ENCODE measurements at regions not wholly inside any gene's neighbourhood (a gene's known extent, or its start where the extent isn't known, plus 50 kb on each side); places are given as distances from the start of the nearest gene placed in this dataset.
"Not testable (repeated sequence)": the region's sequence is repeated elsewhere in the genome, so short reads cannot be mapped to it uniquely, and the experiment has no call there.

GRCh38 chr13:59404331-59404730, 759.4 kb downstream of the DIAPH3 start:
- H3K27me3 ChIP-seq (replicated peaks; ENCODE audit: insufficient read depth): no peaks in the 10 kb centered on the region
- no peaks in the 10 kb centered on the region for H3K36me3 ChIP-seq
- H3K4me3 ChIP-seq: no peak overlapping the region
- DNase-seq (ENCODE audit: low spot score) (no peak), ATAC-seq (ENCODE audit: insufficient number of reproducible peaks, low FRiP score, low read depth) (no peak)
- H3K27ac ChIP-seq: no peak overlapping the region
- no peaks in the 10 kb centered on the region for H3K9me3 ChIP-seq
- TF ChIP-seq, protein P1, sequence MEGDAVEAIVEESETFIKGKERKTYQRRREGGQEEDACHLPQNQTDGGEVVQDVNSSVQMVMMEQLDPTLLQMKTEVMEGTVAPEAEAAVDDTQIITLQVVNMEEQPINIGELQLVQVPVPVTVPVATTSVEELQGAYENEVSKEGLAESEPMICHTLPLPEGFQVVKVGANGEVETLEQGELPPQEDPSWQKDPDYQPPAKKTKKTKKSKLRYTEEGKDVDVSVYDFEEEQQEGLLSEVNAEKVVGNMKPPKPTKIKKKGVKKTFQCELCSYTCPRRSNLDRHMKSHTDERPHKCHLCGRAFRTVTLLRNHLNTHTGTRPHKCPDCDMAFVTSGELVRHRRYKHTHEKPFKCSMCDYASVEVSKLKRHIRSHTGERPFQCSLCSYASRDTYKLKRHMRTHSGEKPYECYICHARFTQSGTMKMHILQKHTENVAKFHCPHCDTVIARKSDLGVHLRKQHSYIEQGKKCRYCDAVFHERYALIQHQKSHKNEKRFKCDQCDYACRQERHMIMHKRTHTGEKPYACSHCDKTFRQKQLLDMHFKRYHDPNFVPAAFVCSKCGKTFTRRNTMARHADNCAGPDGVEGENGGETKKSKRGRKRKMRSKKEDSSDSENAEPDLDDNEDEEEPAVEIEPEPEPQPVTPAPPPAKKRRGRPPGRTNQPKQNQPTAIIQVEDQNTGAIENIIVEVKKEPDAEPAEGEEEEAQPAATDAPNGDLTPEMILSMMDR (IDR thresholded peaks at IDR 0.05): no peak
- H3K4me1 ChIP-seq (ENCODE audit: control insufficient read depth in 1 of 2, low read depth in 2 of 2): no peaks in the 10 kb centered on the region

DNA sequence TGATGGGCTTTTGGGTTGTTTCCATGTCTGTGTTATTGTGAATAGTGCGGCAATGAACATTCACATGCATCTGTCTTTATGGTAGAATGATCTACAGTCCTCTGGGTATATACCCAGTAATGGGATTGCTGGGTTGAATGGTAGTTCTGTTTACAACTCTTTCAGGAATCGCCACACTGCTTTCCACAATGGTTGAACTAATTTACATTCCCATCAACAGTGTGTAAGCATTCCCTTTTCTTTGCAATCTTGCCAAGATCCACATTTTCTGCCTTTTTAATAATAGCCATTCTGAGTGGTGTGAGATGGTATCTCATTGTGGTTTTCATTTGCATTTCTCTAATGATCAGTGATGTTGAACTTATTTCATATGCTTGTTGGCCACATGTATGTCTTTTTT, 756.5 kb downstream of the DIAPH3 start:
- H3K36me3 ChIP-seq; H3K4me1 ChIP-seq (ENCODE audit: control insufficient read depth in 1 of 2, low read depth in 2 of 2); ATAC-seq (ENCODE audit: insufficient number of reproducible peaks, low FRiP score, low read depth); H3K27me3 ChIP-seq (replicated peaks; ENCODE audit: insufficient read depth); DNase-seq (ENCODE audit: low spot score); H3K27ac ChIP-seq; H3K9me3 ChIP-seq; H3K4me3 ChIP-seq: not testable (repeated sequence)

DNA sequence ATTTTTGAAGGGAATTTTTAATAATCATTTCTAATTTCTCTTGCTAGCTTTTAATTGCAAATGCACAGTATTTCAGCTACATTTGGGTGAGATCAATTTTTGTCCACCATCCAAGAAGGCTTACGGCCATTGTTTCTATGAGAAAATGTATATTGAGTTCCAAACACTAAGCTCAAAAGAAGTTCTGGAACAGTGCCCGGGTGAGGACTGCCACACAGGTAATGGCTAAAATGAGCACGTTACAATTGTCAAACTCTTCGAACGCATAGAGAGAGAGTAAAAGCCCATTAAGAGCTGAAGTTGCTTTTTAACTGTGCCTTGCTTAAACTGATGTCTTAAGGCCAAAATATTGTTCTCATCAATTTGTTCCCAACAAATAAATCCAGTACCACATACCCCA, 755.0 kb downstream of the DIAPH3 start:
- Histone ChIP-seq H3K9me3 (no peaks in the 10 kb centered on the region), H3K36me3 (no peaks in the 10 kb centered on the region), H3K4me3 (no peak overlapping the region), H3K4me1 (ENCODE audit: control insufficient read depth in 1 of 2, low read depth in 2 of 2) (no peaks in the 10 kb centered on the region), H3K27ac (no peak overlapping the region), H3K27me3 (replicated peaks; ENCODE audit: insufficient read depth) (no peaks in the 10 kb centered on the region)
- ATAC-seq (ENCODE audit: insufficient number of reproducible peaks, low FRiP score, low read depth): no peak
- DNase-seq (ENCODE audit: low spot score): no peak
- TF ChIP-seq, protein P1 (IDR thresholded peaks at IDR 0.05): no peak

DNA sequence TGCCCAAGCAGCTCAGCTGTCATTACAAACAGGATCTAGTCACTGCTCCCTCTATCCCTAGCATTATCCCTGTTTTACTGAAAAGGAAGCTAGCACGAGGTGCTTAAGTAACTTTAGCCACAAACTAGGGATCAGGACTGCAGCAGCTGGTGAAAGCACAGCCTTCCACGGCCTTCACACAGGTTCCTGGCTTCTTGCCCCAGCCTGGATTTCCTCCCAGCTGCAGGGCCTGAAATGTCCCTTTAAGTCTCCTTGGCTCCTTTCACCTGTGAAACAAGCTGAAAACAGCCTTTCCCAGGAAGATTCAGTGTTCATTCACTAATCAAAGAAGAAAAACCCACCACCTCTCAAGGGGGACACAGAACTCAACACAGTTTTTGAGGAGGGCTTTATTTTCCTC, 754.5 kb downstream of the DIAPH3 start:
- no peaks in the 10 kb centered on the region for H3K27me3 ChIP-seq (replicated peaks; ENCODE audit: insufficient read depth)
- H3K36me3 ChIP-seq: no peaks in the 10 kb centered on the region
- H3K27ac ChIP-seq: no peak overlapping the region
- no peaks in the 10 kb centered on the region for H3K9me3 ChIP-seq
- no peaks in the 10 kb centered on the region for H3K4me1 ChIP-seq (ENCODE audit: control insufficient read depth in 1 of 2, low read depth in 2 of 2)
- DNase-seq (ENCODE audit: low spot score) (no peak), ATAC-seq (ENCODE audit: insufficient number of reproducible peaks, low FRiP score, low read depth) (no peak)
- H3K4me3 ChIP-seq: no peak overlapping the region
- TF ChIP-seq, protein P1 (IDR thresholded peaks at IDR 0.05): no peak

DNA sequence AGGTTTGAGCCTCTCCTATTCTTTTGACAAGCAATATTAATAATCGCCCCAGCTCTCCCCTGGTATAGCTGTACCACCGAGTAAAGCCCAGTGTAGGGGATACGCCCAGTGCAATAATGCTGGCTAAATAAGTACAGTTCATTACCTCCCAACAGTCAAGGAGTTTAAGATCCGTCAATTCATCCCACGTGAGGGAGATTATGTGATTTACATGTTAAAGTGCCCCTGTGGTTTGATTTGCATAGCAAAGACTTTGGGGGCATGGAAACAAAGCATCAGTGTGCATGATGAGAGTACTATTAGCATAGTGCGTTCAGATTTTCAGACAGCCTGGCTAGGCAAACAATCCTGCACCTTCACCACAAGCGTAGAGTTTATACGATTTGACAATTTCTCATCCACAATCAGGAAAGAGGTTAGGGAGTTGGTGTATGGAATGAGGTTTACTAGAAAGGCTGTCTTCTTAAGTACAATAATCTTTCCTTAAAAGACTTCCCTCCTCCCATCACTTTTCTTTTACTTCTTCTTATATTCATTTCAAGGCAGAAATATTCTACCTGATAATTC, 754.0 kb downstream of the DIAPH3 start:
- no peak overlapping the region for H3K4me3 ChIP-seq
- no peak for DNase-seq (ENCODE audit: low spot score)
- H3K27ac ChIP-seq: no peak overlapping the region
- no peaks in the 10 kb centered on the region for H3K27me3 ChIP-seq (replicated peaks; ENCODE audit: insufficient read depth)
- ATAC-seq (ENCODE audit: insufficient number of reproducible peaks, low FRiP score, low read depth): no peak
- TF ChIP-seq, protein P1 (IDR thresholded peaks at IDR 0.05): no peak
- no peaks in the 10 kb centered on the region for H3K36me3 ChIP-seq
- H3K4me1 ChIP-seq (ENCODE audit: control insufficient read depth in 1 of 2, low read depth in 2 of 2): no peaks in the 10 kb centered on the region
- H3K9me3 ChIP-seq: no peaks in the 10 kb centered on the region

GRCh38 chr13:59413126-59413525, 750.6 kb downstream of the DIAPH3 start:
- no peaks in the 10 kb centered on the region for H3K27me3 ChIP-seq (replicated peaks; ENCODE audit: insufficient read depth)
- no peak overlapping the region for H3K27ac ChIP-seq
- H3K9me3 ChIP-seq: no peaks in the 10 kb centered on the region
- ATAC-seq (ENCODE audit: insufficient number of reproducible peaks, low FRiP score, low read depth): no peak
- no peaks in the 10 kb centered on the region for H3K36me3 ChIP-seq
- DNase-seq (ENCODE audit: low spot score): no peak
- no peak overlapping the region for H3K4me3 ChIP-seq
- no peaks in the 10 kb centered on the region for H3K4me1 ChIP-seq (ENCODE audit: control insufficient read depth in 1 of 2, low read depth in 2 of 2)
- TF ChIP-seq, protein P1 (IDR thresholded peaks at IDR 0.05): no peak

Data from thoracic aorta (tissue), 2 donors.